Ecto neural progenitor cell (in vitro differentiated cells): ENCODE measurements at regions not wholly inside any gene's neighbourhood (a gene's known extent, or its start where the extent isn't known, plus 50 kb on each side); places are given as distances from the start of the nearest gene placed in this dataset.

Experiments used
- DNase-seq: peaks from one replicate; pipeline ENCODE4 v3.0.0-alpha.2; 2018; ENCODE audit warnings: low spot score

GRCh38 chr12:76256904-76257303 is 91.3 kb downstream of the BBS10 start:
- DNase-seq, result no peak

GRCh38 chr12:76256321-76256720 is 91.9 kb downstream of the BBS10 start:
- DNase-seq, result no peak

- DNase-seq, result no peak
These were observed 92.5 kb downstream of the BBS10 start for GRCh38 chr12:76255692-76256091.

- no peak for DNase-seq
These were observed 92.9 kb downstream of the BBS10 start for GRCh38 chr12:76255281-76255680.

GRCh38 chr12:76252031-76252430 is 96.2 kb downstream of the BBS10 start:
- no peak for DNase-seq

- DNase-seq, result no peak
These were observed 98.0 kb downstream of the BBS10 start for GRCh38 chr12:76250256-76250655.

- no peak for DNase-seq
These were observed 98.7 kb downstream of the BBS10 start for GRCh38 chr12:76249501-76249900.

- no peak for DNase-seq
These were observed 100.2 kb downstream of the BBS10 start for GRCh38 chr12:76247992-76248391.

- no peak for DNase-seq
These were observed 101.1 kb downstream of the BBS10 start for GRCh38 chr12:76247026-76247646.

GRCh38 chr12:76246611-76247010 is 101.6 kb downstream of the BBS10 start:
- no peak for DNase-seq

GRCh38 chr12:76244300-76244699 is 103.9 kb downstream of the BBS10 start:
- DNase-seq, result no peak

- DNase-seq, result no peak
These were observed 105.2 kb downstream of the BBS10 start for GRCh38 chr12:76242813-76243550.

GRCh38 chr12:76241371-76241770 is 106.8 kb downstream of the BBS10 start:
- no peak for DNase-seq

GRCh38 chr12:76240281-76240680 is 107.9 kb downstream of the BBS10 start:
- DNase-seq, result no peak

- DNase-seq, result no peak
These were observed 109.5 kb downstream of the BBS10 start for GRCh38 chr12:76238688-76239087.

GRCh38 chr12:76237086-76237701 is 111.0 kb downstream of the BBS10 start:
- no peak for DNase-seq

- no peak for DNase-seq
These were observed 111.6 kb downstream of the BBS10 start for GRCh38 chr12:76236640-76237039.

GRCh38 chr12:76234741-76235140 is 113.5 kb downstream of the BBS10 start:
- DNase-seq, result no peak

GRCh38 chr12:76232013-76232412 is 116.2 kb downstream of the BBS10 start:
- DNase-seq, result no peak

- DNase-seq, result no peak
These were observed 121.3 kb downstream of the BBS10 start for GRCh38 chr12:76226956-76227355.

- DNase-seq, result no peak
These were observed 121.8 kb downstream of the BBS10 start for GRCh38 chr12:76226397-76226796.

GRCh38 chr12:76223869-76224268 is 124.3 kb downstream of the BBS10 start:
- DNase-seq, result no peak

GRCh38 chr12:76220980-76221379 is 127.2 kb downstream of the BBS10 start:
- no peak for DNase-seq
